ENCODE measurements at regions not wholly inside any gene's neighbourhood (a gene's known extent, or its start where the extent isn't known, plus 50 kb on each side); places are given as distances from the start of the nearest gene placed in this dataset.
"Not testable (repeated sequence)": the region's sequence is repeated elsewhere in the genome, so short reads cannot be mapped to it uniquely, and the experiment has no call there.

GRCh38 chr5:127216898-127217675, 73.5 kb upstream of the MEGF10 start:
- no peaks in the 10 kb centered on the region for H3K4me1 ChIP-seq
- TF ChIP-seq CTCF (IDR thresholded peaks at IDR 0.05) = no peak
- H3K9me3 ChIP-seq = no peaks in the 10 kb centered on the region
- no peaks in the 10 kb centered on the region for H3K36me3 ChIP-seq
- H3K4me3 ChIP-seq = no peak overlapping the region
- no peaks in the 10 kb centered on the region for H3K27me3 ChIP-seq
- no peak for DNase-seq (ENCODE audit: low spot score)
- no peak overlapping the region for H3K27ac ChIP-seq

- not testable (repeated sequence) for DNase-seq (ENCODE audit: low spot score); H3K36me3 ChIP-seq; H3K27me3 ChIP-seq; H3K4me1 ChIP-seq; H3K27ac ChIP-seq; H3K4me3 ChIP-seq; H3K9me3 ChIP-seq
These were observed 68.7 kb upstream of the MEGF10 start for GRCh38 chr5:127221936-127222335.

GRCh38 chr5:127222571-127223156, 67.9 kb upstream of the MEGF10 start:
- not testable (repeated sequence) for DNase-seq (ENCODE audit: low spot score); H3K27ac ChIP-seq

GRCh38 chr5:127223256-127223974, 67.2 kb upstream of the MEGF10 start:
- no peaks in the 10 kb centered on the region for H3K9me3 ChIP-seq
- TF ChIP-seq CTCF (IDR thresholded peaks at IDR 0.05) = no peak
- H3K4me3 ChIP-seq = no peak overlapping the region
- no peak overlapping the region for H3K27ac ChIP-seq
- DNase-seq (ENCODE audit: low spot score) = no peak
- no peaks in the 10 kb centered on the region for H3K27me3 ChIP-seq
- H3K4me1 ChIP-seq = no peaks in the 10 kb centered on the region
- H3K36me3 ChIP-seq = no peaks in the 10 kb centered on the region

More at GRCh38 chr5:127222571-127223156, 67.9 kb upstream of the MEGF10 start:
- not testable (repeated sequence) for H3K4me1 ChIP-seq, H3K9me3 ChIP-seq, H3K36me3 ChIP-seq, H3K27me3 ChIP-seq, H3K4me3 ChIP-seq

- no peaks in the 10 kb centered on the region for H3K36me3 ChIP-seq
- H3K4me3 ChIP-seq = no peak overlapping the region
- no peaks in the 10 kb centered on the region for H3K9me3 ChIP-seq
- H3K4me1 ChIP-seq = no peaks in the 10 kb centered on the region
- TF ChIP-seq CTCF (IDR thresholded peaks at IDR 0.05) = no peak
- H3K27ac ChIP-seq = no peak overlapping the region
- H3K27me3 ChIP-seq = no peaks in the 10 kb centered on the region
- no peak for DNase-seq (ENCODE audit: low spot score)
These were observed 62.7 kb upstream of the MEGF10 start for GRCh38 chr5:127227881-127228280.

- no peak for DNase-seq (ENCODE audit: low spot score)
- Histone ChIP-seq H3K4me3 (peak overlapping the region; percentile 43 to 65), H3K27me3 (no peaks in the 10 kb centered on the region), H3K36me3 (no peaks in the 10 kb centered on the region), H3K27ac (no peak overlapping the region), H3K4me1 (no peaks in the 10 kb centered on the region), H3K9me3 (no peaks in the 10 kb centered on the region)
- no peak for TF ChIP-seq CTCF (IDR thresholded peaks at IDR 0.05)
These were observed 61.9 kb upstream of the MEGF10 start for GRCh38 chr5:127228540-127229184.
